ENCODE measurements at regions not wholly inside any gene's neighbourhood (a gene's known extent, or its start where the extent isn't known, plus 50 kb on each side); places are given as distances from the start of the nearest gene placed in this dataset.

DNA sequence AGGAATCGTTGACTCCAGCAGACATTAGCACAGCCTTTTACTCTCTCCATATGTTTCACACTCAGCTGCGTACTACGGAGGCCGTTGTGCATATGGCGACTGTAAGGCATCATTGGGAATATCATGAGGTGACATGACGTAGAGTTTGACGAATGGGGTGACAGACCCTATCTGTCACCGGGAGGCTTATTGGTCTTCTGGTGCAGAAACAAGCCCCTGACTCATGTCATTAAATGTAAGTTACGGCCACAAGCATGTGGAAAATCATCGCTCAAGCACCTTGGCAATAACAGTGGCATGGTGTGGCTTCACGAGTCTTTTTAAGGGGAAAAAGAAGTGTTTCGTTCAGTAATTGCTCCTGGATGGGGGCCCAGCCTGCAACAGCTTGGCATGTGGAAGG is 115.2 kb upstream of the LRPAP1 start:
- Histone ChIP-seq H3K4me1 (no peaks in the 10 kb centered on the region), H3F3A (ENCODE audit: low read depth) (no peaks in the 10 kb centered on the region), H3K27me3 (no peaks in the 10 kb centered on the region), H3K4me3 (no peak overlapping the region), H3K9ac (no peak overlapping the region), H4K20me1 (ENCODE audit: low read depth) (no peaks in the 10 kb centered on the region), H3K4me2 (no peak overlapping the region), H2AFZ (replicated peaks) (no peak overlapping the region), H3K36me3 (no peaks in the 10 kb centered on the region), H3K9me3 (ENCODE audit: low read depth) (no peaks in the 10 kb centered on the region), H3K27ac (no peak overlapping the region), H3K79me2 (ENCODE audit: low read depth) (no peaks in the 10 kb centered on the region)
- H3K36me3 Mint-ChIP-seq: no peaks in the 10 kb centered on the region
- peaks cover 14% of the 10 kb centered on the region for H3K27me3 Mint-ChIP-seq (ENCODE audit: insufficient read depth, low read depth)
- no peak overlapping the region for H3K4me3 Mint-ChIP-seq
- peaks cover 5% of the 10 kb centered on the region for H3K9me3 Mint-ChIP-seq
- H3K27ac Mint-ChIP-seq: no peak overlapping the region
- TF ChIP-seq EZH2phosphoT487 (IDR thresholded peaks at IDR 0.05) (no peak), EZH2 (IDR thresholded peaks at IDR 0.05) (no peak)
- TF ChIP-seq, protein P1, sequence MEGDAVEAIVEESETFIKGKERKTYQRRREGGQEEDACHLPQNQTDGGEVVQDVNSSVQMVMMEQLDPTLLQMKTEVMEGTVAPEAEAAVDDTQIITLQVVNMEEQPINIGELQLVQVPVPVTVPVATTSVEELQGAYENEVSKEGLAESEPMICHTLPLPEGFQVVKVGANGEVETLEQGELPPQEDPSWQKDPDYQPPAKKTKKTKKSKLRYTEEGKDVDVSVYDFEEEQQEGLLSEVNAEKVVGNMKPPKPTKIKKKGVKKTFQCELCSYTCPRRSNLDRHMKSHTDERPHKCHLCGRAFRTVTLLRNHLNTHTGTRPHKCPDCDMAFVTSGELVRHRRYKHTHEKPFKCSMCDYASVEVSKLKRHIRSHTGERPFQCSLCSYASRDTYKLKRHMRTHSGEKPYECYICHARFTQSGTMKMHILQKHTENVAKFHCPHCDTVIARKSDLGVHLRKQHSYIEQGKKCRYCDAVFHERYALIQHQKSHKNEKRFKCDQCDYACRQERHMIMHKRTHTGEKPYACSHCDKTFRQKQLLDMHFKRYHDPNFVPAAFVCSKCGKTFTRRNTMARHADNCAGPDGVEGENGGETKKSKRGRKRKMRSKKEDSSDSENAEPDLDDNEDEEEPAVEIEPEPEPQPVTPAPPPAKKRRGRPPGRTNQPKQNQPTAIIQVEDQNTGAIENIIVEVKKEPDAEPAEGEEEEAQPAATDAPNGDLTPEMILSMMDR (IDR thresholded peaks at IDR 0.05): no peak
- H3K4me1 Mint-ChIP-seq: peaks cover 2% of the 10 kb centered on the region
- no peak for DNase-seq (ENCODE audit: low spot score)

DNA sequence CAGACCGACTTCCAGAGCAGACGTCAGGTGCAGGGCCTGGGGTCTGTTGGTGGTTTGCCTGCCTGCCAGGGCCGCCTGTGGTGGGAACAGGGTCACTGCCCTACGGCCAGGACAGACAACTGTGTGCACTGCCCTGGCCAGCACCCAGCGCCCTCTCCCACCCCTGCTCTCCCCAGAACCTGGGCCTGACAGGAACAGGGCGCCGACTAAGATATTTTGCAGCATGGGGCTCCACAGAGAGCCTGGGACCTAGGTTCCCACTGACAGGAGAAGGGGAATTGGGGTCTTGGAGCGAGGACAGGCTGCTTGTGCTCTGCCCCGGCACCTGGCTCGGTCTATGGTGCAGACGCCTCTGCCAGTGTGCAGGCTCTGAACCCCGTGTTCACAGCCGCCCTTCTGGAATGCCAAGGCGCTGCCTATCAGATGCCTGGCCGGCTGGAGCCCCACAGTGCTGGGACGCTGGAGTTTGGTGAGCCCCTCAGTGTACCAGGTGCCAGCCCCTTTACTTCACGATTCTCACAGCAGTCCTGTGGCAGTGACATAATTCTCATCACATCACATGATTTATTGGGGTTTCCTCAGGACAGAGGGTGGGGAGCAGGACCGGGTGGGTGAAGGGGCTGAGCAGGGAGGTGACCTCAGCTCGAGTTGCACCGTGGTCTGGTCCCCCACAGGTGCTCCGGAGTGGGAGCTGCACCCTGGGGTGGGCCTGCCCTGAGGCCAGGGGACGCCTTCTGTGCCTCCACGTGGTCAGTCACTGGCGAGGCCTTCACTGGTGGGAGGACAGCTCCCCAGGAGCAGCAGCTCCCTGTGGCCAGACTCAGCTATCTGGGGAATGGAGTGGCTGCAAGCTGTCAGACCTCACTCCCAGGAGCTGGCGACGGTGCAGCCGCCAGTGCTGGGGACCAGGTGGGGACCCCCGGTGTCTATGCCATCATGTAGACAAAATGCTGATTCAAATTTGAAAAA is 113.8 kb upstream of the LRPAP1 start:
- Histone ChIP-seq H3K36me3 (no peaks in the 10 kb centered on the region), H3K27ac (no peak overlapping the region), H3K4me2 (no peak overlapping the region), H3K4me3 (no peak overlapping the region), H4K20me1 (ENCODE audit: low read depth) (no peaks in the 10 kb centered on the region), H3K9me3 (ENCODE audit: low read depth) (no peaks in the 10 kb centered on the region), H3K79me2 (ENCODE audit: low read depth) (no peaks in the 10 kb centered on the region), H3K9ac (no peak overlapping the region), H3K4me1 (no peaks in the 10 kb centered on the region), H2AFZ (replicated peaks) (no peak overlapping the region), H3K27me3 (no peaks in the 10 kb centered on the region), H3F3A (ENCODE audit: low read depth) (no peaks in the 10 kb centered on the region)
- Mint-ChIP-seq H3K27me3 (ENCODE audit: insufficient read depth, low read depth) (peaks cover 12% of the 10 kb centered on the region), H3K27ac (peak overlapping the region; percentile 54), H3K36me3 (no peaks in the 10 kb centered on the region), H3K4me3 (no peak overlapping the region), H3K9me3 (peaks cover 5% of the 10 kb centered on the region), H3K4me1 (peaks cover 2% of the 10 kb centered on the region)
- TF ChIP-seq, protein P1 (IDR thresholded peaks at IDR 0.05): no peak
- TF ChIP-seq EZH2phosphoT487 (IDR thresholded peaks at IDR 0.05) (no peak), EZH2 (IDR thresholded peaks at IDR 0.05) (no peak)
- no peak for DNase-seq (ENCODE audit: low spot score)

DNA sequence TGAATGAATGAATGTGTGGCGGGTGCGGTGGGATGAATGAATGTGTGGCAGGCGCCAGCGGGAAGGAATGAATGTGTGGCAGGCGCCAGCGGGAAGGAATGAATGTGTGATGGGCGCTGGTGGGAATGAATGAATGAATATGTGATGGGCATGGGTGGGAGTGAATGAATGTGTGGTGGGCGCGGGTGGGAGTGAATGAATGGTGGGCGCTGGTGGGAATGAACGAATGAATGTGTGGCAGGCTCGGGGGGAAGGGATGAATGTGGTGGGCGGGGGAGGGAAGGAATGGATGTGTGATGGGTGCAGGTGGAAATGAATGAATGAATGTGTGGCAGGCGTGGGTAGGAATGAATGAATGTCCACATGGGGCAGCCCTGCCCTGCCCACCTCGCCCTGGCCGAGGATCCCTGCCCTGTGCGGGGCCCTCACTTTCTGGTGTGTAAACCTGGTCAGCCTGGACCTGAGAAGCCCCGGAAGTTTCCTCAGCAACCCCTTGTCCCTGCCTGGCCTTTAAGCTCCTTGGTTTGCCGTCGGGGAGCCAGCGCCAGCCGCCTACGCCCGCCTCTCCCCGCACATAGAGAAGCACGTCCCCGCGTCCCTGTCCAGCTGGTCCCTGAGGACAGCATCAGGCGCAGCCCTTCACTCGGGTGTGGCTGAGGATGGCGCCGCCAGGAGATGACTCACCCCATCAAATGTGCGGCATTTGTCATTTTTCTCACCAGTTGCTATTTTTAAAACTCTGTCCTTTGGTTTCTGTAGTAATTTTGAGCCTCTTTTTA is 112.8 kb upstream of the LRPAP1 start:
- Histone ChIP-seq H4K20me1 (ENCODE audit: low read depth) (no peaks in the 10 kb centered on the region), H2AFZ (replicated peaks) (no peak overlapping the region), H3K4me3 (no peak overlapping the region), H3K9ac (no peak overlapping the region), H3K36me3 (no peaks in the 10 kb centered on the region), H3K79me2 (ENCODE audit: low read depth) (no peaks in the 10 kb centered on the region), H3K27ac (no peak overlapping the region), H3K27me3 (no peaks in the 10 kb centered on the region), H3K4me1 (no peaks in the 10 kb centered on the region), H3K9me3 (ENCODE audit: low read depth) (no peaks in the 10 kb centered on the region), H3K4me2 (no peak overlapping the region), H3F3A (ENCODE audit: low read depth) (no peaks in the 10 kb centered on the region)
- Mint-ChIP-seq H3K9me3 (no peaks in the 10 kb centered on the region), H3K4me1 (peaks cover 7% of the 10 kb centered on the region), H3K27me3 (ENCODE audit: insufficient read depth, low read depth) (peaks cover 8% of the 10 kb centered on the region), H3K27ac (peak overlapping the region; percentile 54), H3K4me3 (no peak overlapping the region), H3K36me3 (no peaks in the 10 kb centered on the region)
- no peak for DNase-seq (ENCODE audit: low spot score)
- TF ChIP-seq, protein P1 (IDR thresholded peaks at IDR 0.05): no peak
- TF ChIP-seq EZH2 (IDR thresholded peaks at IDR 0.05) (no peak), EZH2phosphoT487 (IDR thresholded peaks at IDR 0.05) (no peak)
